ENCODE measurements at regions not wholly inside any gene's neighbourhood (a gene's known extent, or its start where the extent isn't known, plus 50 kb on each side); places are given as distances from the start of the nearest gene placed in this dataset.
"Not testable (repeated sequence)": the region's sequence is repeated elsewhere in the genome, so short reads cannot be mapped to it uniquely, and the experiment has no call there.

DNA sequence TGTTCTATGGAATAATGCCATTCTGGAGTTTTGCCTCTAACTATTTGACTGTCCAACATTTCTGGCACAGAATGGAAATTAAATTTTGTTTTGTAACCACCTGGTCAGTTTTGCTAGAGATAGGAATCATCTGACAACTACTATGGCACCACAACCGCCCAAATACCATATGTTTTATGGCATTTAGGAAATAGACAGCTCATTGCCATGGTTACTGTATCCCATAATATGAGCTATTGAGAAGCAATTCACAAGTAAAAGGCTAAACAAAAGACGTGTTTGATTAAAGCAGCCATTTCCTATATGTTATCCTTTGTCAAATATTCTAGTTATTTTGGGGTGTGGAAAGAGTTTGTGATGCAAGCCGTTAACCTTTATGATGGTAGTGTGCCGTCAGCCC lies 1105.3 kb upstream of the LCORL start:
- no peak for DNase-seq

DNA sequence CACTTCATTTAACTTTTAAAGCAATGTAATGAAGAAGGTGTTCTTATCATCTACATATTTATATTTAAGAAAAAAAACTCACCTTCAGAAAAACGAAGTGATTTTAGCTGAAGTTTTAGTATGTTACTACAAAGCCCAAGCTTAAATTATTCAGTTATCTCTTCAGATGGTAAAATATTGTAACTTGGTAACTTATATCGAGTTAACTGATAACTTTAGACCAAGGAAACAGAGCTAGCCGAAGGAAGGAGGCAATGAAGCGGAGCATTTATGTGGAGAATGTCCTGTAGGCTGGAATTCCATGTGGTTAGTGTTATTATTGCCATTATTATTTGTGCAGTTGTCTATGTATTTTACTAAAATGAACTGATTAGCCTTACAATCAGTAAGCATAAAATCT lies 1102.1 kb upstream of the LCORL start:
- no peak for DNase-seq

DNA sequence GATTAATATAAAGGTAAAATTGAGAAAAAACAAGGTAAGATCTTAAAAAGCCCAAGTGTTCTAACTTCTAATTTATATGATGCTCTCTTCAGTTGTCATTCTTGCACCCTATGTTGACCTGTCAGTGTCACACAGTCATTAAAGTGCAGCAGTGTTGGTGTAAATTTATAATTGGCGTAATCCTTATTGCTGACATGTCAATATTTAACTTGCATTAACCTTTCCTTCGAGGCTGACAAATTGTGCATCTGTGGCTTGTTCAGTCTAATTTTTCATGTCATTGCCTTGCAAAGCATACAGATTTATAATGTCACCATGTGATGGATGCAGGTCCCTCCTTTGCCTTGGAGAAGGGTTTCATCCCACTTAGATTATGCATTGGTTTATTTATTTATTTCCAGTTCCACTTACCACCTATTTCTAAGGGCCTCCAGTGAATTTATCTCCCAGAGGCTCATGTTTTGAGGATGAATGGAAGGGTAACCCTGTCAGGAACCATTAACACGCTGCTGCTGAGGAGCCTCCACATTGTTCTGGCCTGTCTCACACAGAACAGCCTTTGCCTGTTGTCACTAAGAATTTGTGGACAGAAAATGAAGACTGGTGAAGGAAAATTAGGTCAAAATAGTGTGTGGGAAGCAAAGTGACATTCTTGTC lies 1098.5 kb upstream of the LCORL start:
- no peak for DNase-seq

DNA sequence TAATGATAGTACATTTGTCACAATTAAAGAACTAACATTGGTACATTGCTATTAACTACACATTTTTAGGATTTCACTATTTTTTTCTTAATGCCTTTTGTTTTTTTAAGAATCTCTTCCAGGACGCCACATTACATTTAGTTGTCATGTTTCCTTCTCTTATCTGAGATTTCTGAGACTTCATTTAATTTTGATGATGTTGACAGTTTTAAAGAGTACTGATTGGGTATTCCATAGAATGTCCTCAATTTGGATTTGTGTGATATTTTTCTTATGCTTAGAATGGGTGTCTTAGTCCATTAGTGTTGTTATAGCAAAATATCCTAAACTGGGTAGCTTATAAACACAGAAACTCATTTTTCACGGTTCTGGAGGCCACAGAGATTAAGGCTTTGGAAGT lies 1095.5 kb upstream of the LCORL start:
- DNase-seq, result no peak

DNA sequence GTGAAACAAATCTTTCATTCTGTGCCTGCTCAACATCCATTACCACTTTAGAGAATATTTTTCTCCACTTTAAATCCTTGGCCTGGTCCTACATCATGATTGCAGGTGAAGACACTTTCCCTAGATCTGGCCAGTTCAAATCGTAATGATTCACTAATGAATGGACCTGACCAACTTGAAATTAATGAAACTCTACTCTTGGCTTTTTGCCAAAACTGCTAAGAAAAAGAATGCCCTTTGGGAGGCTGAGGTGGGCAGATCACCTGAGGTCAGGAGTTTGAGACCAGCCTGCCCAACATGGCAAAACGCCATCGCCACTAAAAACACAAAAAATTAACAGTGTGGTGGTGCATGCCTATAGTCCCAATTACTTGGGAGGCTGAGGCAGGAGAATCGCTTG lies 1082.6 kb upstream of the LCORL start:
- no peak for DNase-seq

DNA sequence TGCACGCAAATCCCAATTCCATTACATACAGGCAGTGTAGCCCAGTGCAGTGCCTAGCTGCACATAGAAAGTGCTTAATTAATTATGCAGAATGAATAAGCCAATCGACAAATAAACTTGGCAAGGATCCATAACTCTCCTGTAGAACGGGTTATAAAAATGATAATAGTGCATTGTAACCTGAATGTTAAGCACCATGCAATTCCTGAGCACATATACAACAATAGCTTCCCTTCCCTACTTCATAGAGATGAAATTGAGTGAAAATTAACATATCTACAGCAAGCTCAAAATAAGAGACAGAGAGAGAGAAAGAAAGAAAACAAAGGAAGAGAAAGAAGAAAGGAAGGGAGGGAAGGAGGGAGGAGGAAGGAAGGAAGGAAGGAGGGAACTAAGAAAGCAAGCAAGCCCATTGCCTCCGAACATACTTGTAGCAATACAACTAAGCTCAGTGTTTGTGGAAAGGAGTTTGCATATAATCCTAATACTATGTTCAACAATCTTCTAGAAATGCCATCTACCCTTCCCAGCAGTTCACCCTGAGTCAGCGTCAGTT lies 1074.0 kb upstream of the LCORL start:
- DNase-seq, result no peak

DNA sequence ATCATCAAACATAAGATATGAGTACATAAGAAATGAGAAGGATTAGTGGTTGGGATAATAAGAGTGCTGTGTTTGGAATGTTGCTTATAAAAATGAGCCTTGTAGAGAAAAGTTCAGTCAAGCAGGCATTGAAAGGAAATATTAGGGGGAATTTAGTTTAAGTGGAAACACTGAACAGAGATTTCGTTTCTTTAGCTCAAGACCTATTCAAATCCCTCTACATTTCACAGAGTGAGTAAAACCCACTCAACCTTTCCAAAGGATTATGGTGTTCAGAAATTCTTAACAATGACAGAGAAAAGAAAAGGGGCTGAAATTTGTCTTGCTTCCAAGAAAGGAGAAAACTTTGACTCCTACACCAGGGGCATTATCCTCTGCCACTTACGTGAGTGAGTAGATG lies 1072.4 kb upstream of the LCORL start:
- no peak for DNase-seq

DNA sequence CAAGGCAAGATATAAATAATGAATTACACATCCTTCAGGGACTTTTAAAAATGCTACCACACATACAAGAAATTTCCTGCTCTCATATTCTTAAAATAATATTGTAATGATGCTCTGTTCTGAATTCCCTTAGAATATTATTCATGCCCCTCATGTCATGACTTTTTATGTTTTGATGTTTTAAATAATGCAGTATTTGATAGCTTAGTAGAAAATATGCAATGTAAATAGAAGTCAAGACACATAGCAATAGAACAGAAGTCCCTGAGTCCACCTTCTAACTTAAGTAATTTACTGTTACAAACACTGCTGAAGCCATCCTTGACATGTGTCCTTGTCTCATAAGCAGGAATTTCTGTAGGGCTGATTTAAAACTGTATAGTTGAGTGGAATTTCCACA lies 1071.2 kb upstream of the LCORL start:
- no peak for DNase-seq

DNA sequence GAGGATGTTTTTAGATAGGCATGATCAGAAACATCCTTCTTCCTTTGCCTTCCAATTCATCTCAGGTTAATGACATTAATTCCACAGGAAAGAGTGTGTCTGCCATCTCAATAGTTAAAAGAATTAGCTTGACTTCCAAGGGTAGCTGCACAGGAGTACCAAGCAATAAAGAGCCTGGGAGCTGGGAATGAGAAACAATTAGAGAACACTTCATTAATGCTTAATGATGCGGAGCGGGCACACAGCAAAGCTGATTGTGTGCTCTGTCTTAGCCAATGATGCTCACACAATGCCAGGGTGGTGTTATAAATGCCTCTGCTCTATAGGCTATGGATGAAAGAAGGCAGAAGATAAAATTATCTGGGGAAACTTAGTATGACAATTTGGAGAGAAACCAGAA lies 1052.5 kb upstream of the LCORL start:
- DNase-seq, result no peak

DNA sequence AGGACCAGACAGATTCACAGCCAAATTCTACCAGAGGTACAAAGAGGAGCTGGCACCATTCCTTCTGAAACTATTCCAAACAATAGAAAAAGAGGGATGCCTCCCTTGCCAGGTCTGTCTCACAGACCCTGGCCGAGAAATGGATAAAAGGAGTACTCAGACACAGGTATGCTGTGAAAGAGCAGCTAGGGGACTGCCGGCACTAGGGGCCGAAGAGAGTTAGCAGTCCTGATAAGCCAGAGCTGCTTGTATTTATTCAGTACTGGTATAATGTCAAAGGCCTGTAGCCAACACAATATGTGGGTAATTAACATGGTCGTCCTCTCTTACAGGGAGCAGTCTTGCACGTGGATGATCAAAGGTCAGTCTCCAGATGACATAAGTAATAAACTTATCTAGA lies 1042.1 kb upstream of the LCORL start:
- DNase-seq, result no peak

DNA sequence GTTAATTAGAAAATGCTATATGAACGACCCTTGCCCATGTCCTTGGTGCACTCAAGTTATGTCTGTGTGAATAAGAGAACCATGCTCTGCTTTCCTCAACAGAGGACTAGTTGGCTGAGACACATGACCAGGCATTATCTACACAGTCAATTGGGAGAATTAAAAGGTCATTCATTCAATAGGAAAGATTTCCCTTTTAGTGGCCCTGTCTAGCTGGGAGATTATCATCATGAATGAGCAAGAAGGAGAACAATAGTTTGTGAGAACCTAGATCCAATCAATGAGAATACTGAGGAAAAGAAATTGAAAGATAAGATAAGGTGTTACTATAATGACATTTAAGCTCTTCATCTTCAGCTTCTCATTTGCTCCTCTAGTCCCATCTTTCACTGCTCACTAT lies 1033.4 kb upstream of the LCORL start:
- DNase-seq, result no peak

DNA sequence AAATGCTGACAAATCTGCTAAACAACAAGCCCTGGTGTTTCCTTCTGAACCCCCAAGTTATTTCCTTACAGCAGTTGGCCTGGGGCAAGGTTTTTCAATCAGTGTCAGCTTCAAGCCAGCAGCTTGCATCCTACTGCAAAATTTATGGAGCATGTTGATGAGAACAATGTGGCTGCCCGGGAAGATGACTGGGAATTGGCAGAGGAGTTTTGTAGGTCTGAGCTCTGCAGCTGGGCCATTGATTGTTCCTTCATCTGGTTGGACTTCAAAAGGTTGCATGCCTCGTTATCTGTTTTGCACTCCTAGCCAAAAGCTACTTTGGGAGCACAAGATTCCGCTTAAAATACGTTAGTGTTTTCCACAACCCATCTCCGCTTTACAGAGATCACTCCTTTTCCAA lies 1030.3 kb upstream of the LCORL start:
- DNase-seq, result peak; percentile 49

DNA sequence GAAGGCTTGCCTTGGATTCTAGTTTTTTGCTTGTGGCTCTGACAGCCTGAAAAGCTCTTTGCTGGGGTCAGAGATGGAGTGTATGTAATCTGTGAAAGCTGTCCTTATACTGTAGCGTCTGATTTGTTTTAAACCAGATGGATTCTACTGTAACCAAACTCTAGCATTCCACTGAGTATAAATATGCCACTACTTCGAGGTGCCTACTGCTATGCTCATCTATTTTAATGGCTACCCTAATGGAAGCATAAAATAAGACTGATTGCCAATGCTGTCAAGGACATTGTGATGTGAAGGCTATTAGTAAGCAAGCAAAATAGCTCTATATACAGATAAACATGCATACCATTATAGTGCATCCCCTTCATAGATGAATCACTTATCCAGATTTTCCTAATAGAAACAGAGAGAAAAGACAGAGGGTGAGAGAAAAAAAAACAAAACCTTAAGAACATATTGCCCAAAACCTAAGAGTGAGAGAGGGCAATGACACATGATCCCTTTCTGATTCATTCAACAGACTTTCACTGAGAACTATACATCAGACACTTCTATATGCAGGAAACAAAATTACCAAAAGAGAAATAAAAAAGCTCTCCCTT lies 1025.8 kb upstream of the LCORL start:
- DNase-seq, result no peak

DNA sequence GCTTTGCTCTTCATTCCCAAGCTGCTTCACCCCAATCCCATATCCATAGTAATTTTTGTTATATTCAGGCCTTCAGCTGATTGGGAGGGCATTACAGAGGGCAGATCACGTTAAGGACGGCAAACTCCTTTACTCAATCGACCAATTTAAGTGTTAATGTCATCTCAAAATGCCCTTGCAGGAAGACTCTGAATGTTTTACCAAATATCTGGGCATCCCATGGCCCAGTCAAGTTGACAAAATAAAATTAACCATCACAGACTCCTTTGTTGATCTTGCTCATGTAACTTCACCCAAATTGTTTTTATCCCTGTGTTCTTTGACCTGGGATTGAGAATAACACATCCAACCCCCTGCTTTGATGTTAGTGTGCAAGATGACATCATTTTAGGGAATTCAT lies 1018.3 kb upstream of the LCORL start:
- DNase-seq, result no peak

DNA sequence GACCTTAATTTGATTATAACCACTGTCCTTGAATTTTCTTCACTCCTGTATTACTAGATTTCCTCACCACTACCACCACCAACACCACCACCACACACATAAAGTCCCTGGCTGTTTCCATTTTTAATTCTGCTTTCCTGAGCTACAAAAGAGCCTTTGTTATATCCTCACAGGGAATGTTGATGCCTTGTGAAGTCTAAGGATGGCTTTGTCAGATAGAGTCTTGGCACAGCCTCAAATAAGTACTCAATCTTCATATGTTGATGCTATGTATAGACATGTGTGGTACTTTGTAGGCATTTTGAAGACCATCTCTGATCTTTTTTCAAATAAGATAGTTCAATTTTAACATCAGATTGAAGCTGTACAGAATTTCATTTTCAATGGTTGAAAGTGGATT lies 1016.7 kb upstream of the LCORL start:
- no peak for DNase-seq

DNA sequence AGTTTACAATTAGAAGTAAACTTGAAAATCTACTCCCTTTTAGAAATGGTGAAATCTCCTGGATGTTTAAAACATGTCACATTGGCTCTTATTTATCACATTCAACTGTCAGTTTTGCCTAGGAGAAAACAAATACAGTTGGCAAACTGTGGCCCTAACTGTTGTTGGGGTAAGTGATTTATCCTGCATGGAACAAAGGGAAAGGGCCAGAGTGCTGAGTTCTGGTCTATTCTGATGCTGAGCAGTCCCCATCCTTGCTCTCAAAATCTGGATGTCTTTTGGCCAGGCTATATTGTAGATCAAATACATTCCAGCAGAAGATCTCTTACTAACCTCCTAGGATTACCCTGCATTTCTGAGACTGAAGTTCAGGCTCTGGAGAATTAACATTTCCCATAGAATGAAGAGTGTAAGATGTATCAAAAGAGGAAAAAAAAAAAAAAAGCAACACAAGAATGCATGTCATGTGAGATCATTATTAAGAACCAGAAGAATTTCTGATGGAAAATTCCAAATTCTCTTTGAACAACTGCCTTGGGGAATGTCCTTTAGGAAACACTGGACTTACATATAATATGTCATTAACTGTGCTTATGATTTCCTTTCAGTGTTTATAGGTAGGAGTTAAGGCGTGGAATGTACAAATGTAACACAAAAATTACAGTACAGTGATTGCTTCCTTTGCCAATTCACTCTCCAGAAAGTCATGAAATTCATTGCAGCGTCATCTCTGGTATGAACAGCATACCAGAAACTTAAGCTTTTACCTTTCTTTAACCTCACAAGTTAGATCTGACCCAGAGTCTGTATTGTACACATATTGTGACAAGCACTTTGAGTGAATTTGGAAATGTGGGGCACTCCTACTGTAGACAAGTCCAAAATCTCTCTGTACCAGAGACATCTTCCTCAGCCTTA lies 1012.5 kb upstream of the LCORL start:
- DNase-seq, result no peak

DNA sequence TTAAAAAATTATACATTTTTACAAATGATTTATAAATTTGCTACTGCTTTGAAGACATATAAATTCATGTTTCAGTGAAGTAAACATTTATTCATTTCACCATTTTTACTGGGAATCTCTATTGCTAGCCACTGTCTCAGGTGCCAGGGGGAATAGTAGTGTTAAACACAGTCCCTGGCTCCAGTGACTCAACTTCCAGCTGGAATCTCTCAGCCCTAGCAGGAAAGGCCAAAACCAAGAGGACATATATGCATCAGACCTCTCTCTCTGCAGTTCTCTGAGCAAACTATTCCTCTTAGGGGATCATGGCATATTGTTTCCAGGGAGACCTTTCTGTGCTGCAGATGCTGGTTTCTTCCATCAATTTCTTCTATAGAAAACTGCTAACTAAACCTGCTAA lies 1009.0 kb upstream of the LCORL start:
- DNase-seq, result no peak

DNA sequence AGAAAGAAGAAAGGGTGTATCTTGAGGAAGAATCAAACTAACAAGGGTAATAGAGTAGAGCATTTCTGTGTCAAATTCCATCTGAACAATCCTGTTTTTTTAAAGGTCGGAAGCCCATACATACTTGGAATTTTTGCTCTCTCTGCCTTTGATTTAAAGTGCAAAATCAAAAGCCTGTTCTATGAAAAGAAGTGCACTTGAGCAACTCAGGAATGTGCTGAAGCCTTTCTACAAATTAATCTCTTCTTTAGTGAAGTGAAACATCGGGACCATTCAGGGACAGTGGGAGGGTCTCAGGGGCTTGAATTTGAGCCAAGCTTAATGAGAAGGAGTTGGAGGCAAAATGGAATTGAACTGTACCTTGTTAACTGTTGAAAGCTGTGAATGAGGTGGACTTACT lies 1008.5 kb upstream of the LCORL start:
- DNase-seq, result no peak

DNA sequence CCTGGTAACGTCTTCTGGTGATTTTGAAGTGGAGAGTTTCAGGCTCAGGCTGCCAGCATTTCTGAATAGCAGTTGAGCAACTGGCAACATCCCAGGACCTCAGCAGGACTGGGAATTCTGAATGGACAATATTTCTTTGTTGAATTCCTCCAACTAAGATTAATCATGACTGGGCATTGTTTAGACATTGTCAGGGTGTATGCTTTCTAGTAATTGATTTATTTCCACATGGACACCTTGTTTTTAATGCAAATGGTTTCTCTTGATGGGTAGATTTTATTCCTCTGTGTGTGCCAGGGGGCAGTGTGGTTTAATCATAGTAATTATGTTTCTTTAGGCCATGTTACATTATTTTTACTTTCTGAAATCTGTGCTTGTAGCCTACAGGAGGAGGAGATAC lies 1004.7 kb upstream of the LCORL start:
- no peak for DNase-seq

DNA sequence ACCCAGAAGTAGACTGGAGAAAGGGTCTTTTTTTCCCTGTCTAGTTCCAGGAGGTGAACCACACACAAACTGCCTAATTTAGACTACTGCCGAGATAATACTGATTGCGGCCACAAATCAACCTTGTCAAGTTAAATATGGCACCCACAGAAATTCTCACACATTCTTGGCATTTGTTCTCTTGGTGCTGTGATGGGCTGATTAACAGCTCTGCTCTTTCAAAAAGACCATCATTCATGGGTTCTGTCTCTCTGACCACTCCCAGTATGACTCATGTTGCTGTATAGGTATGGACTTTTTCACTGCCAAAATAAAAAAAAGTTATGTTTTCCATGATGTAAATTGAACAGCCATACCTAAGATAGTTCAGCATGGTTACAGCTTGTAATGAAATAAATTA lies 1003.5 kb upstream of the LCORL start:
- DNase-seq, result no peak

DNA sequence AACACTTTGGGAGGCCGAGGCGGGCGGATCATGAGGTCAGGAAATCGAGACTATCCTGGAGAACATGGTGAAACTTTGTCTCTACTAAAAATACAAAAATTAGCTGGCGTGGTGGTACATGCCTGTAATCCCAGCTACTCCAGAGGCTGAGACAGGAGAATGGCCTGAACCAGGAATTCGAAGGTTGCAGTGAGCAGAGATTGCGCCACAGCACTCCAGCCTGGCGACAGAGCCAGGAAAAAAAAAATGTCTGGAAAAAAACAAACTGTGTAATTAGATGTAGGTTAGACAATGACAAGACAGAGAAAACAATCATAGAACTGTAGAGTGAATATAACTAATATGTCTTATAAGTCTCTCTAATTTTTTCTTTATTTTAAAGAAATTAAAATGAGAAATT lies 1002.5 kb upstream of the LCORL start:
- no peak for DNase-seq

DNA sequence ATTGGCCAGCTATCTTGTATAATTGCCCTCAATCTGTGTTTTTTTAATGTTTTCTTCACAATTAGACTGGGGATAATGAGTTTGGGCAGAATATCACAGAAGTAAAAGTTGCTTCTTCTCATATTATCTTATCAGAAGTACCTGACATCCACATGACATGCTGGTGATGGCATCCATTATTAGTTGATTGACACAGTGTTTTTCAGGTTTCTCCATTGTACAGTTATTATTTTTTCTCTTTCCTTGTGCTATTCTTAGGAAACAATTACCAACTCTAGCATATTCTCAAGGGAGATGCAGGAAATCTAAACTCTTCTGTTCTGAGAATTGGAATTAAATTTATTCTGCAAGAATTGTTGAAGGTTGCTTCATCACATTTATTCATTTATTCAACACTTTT lies 1000.1 kb upstream of the LCORL start:
- no peak for DNase-seq

DNA sequence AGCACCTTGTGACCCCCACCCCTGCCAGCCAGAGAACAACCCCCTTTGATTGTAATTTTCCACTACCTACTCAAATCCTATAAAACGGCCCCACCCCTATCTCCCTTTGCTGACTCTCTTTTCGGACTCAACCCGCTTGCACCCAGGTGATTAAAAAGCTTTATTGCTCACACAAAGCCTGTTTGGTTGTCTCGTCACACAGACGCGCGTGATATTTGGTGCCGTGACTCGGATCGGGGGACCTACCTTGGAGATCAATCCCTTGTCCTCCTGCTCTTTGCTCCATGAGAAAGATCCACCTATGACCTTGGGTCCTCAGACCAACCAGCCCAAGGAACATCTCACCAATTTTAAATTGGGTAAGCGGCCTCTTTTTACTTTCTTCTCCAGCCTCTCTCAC lies 995.0 kb upstream of the LCORL start:
- DNase-seq, result not testable (repeated sequence)

DNA sequence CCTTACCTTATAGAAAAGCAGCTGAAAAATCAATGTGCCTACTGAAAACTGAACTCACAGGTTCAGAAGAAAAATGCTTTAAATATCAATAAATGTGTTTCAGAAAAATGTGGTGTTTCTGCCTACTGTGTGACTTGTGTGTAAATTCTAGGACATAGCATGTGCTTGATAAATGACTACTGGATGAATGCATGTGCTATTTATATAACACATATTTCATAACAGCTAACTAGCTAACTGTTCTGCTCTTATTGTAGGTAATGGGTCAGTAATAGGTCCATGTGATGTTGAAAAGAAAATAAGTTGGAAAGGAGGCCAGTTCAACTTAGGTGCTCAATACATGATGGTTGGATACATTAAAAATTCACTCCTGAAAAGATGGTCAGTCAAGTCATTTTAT lies 993.0 kb upstream of the LCORL start:
- DNase-seq, result no peak

Data from T1000 (cell line).